GM23338 (cell line): ENCODE measurements at regions not wholly inside any gene's neighbourhood (a gene's known extent, or its start where the extent isn't known, plus 50 kb on each side); places are given as distances from the start of the nearest gene placed in this dataset.

Experiments used
- ATAC-seq: fragments of 200-7000 bp; cut with Tn5 transposase; 3 replicates; pipeline ENCODE4 v1.9.1; 2020
- DNase-seq: peaks from one replicate; pipeline ENCODE4 v3.0.0-alpha.2; 2015; ENCODE audit warnings: low spot score
- H2AFZ ChIP-seq: fragments of 200-600 bp; sonication (generic); 2 replicates; pipeline ENCODE4 v1.8.0; 2016; ENCODE audit warnings: antibody characterized with exemption, mild to moderate bottlenecking, moderate library complexity
- H3F3A ChIP-seq: fragments of 200-600 bp; sonication (generic); replicated peaks from 2 replicates; pipeline ENCODE4 v1.8.0; 2017; ENCODE audit warnings: antibody characterized with exemption, mixed run types, low read depth
- H3K27ac ChIP-seq: fragments of 200-600 bp; sonication (generic); 2 replicates; pipeline ENCODE4 v1.6.1; 2016; ENCODE audit warnings: low read depth
- H3K27me3 ChIP-seq: fragments of 200-600 bp; sonication (generic); 2 replicates; pipeline ENCODE4 v1.8.0; 2016; ENCODE audit warnings: mild to moderate bottlenecking, mixed run types, moderate library complexity; ENCODE audit not compliant: insufficient read depth
- H3K36me3 ChIP-seq: fragments of 200-600 bp; sonication (generic); 2 replicates; pipeline ENCODE4 v1.8.0; 2016; ENCODE audit warnings: mild to moderate bottlenecking; ENCODE audit not compliant: insufficient read depth
- H3K4me1 ChIP-seq: fragments of 200-600 bp; sonication (generic); 2 replicates; pipeline ENCODE4 v1.8.0; 2016; ENCODE audit warnings: mild to moderate bottlenecking, moderate library complexity; ENCODE audit not compliant: insufficient read depth
- H3K4me2 ChIP-seq: fragments of 200-600 bp; sonication (generic); 2 replicates; pipeline ENCODE4 v1.7.1; 2017; ENCODE audit warnings: mixed run types
- H3K4me3 ChIP-seq: fragments of 200-600 bp; sonication (generic); 2 replicates; pipeline ENCODE4 v1.6.1; 2016; ENCODE audit warnings: mixed run types
- H3K79me2 ChIP-seq: fragments of 200-600 bp; sonication (generic); replicated peaks from 2 replicates; pipeline ENCODE4 v1.8.0; 2017; ENCODE audit warnings: mild to moderate bottlenecking; ENCODE audit not compliant: insufficient read depth
- H3K9me2 ChIP-seq: fragments of 200-600 bp; sonication (generic); 2 replicates; pipeline ENCODE4 v1.8.0; 2017; ENCODE audit not compliant: insufficient read depth
- H4K20me1 ChIP-seq: fragments of 200-600 bp; sonication (generic); replicated peaks from 2 replicates; pipeline ENCODE4 v1.8.0; 2017; ENCODE audit warnings: mild to moderate bottlenecking; ENCODE audit not compliant: insufficient read depth
- H3K27ac Mint-ChIP-seq: 2 replicates; pipeline ENCODE4 v1.8.0; 2020; ENCODE audit warnings: inconsistent platforms, mild to moderate bottlenecking, moderate library complexity, mixed read lengths
- H3K27me3 Mint-ChIP-seq: 3 replicates; pipeline ENCODE4 v1.8.0; 2022; ENCODE audit warnings: low read depth, mild to moderate bottlenecking, moderate library complexity, mixed read lengths, inconsistent platforms; ENCODE audit not compliant: insufficient read depth, poor library complexity
- H3K36me3 Mint-ChIP-seq: 3 replicates; pipeline ENCODE4 v1.8.0; 2021; ENCODE audit warnings: low read depth, mild to moderate bottlenecking, inconsistent platforms, moderate library complexity, mixed read lengths
- H3K4me1 Mint-ChIP-seq: 3 replicates; pipeline ENCODE4 v1.8.0; 2020; ENCODE audit warnings: mild to moderate bottlenecking, inconsistent platforms, mixed read lengths
- H3K4me3 Mint-ChIP-seq: 3 replicates; pipeline ENCODE4 v1.8.0; 2021; ENCODE audit warnings: moderate library complexity, mild to moderate bottlenecking, inconsistent platforms, mixed read lengths
- H3K9me3 Mint-ChIP-seq: 3 replicates; pipeline ENCODE4 v1.8.0; 2020; ENCODE audit warnings: moderate library complexity, mild to moderate bottlenecking, inconsistent platforms, mixed read lengths
- CREB1 ChIP-seq: fragments of 250-450 bp; sonication (Bioruptor Pico); IDR thresholded peaks from 2 replicates; pipeline ENCODE4 v1.5.0; 2020; ENCODE audit warnings: low read depth, mild to moderate bottlenecking, moderate library complexity
- EZH2 ChIP-seq: fragments of 200-600 bp; sonication (generic); IDR thresholded peaks from one replicate; pipeline ENCODE4 v1.8.0; 2017; ENCODE audit warnings: antibody characterized with exemption, mild to moderate bottlenecking, low read depth; ENCODE audit not compliant: unreplicated experiment
- EZH2phosphoT487 ChIP-seq: fragments of 200-600 bp; sonication (generic); IDR thresholded peaks from one replicate; pipeline ENCODE4 v1.8.1; 2018; ENCODE audit warnings: antibody characterized with exemption; ENCODE audit not compliant: unreplicated experiment
- JUNB ChIP-seq: IDR thresholded peaks from one replicate; pipeline ENCODE4 v1.6.1; 2016; ENCODE audit warnings: antibody characterized with exemption; ENCODE audit not compliant: unreplicated experiment
- POLR2AphosphoS5 ChIP-seq: IDR thresholded peaks from 2 replicates; pipeline ENCODE4 v1.6.1; 2016; ENCODE audit warnings: antibody characterized with exemption, low read depth
- STAT1 ChIP-seq: IDR thresholded peaks from one replicate; pipeline ENCODE4 v1.6.1; 2016; ENCODE audit warnings: antibody characterized with exemption; ENCODE audit not compliant: unreplicated experiment
- ZNF114 ChIP-seq: fragments of 250-450 bp; sonication (Bioruptor Pico); IDR thresholded peaks from 2 replicates; pipeline ENCODE4 v1.5.0; 2020; ENCODE audit warnings: mild to moderate bottlenecking, moderate library complexity
- ZNF331 ChIP-seq: fragments of 250-450 bp; sonication (Bioruptor Pico); IDR thresholded peaks from 2 replicates; pipeline ENCODE4 v1.5.0; 2020; ENCODE audit warnings: low read depth, mild to moderate bottlenecking, moderate library complexity
- TF ChIP-seq, protein P1 (sequence below): IDR thresholded peaks from one replicate; pipeline ENCODE4 v1.6.1; 2018; ENCODE audit warnings: antibody characterized with exemption; ENCODE audit not compliant: unreplicated experiment
- TF ChIP-seq, protein P2 (sequence below), 2 experiments: fragments of 200-600 bp in 1 of 2; sonication (generic) in 1 of 2; conservative IDR thresholded peaks; 2 replicates each; pipeline versions ENCODE4 v1.5.1 to v1.6.1; 2016 to 2017; ENCODE audit warnings: antibody characterized with exemption in 2 of 2, low read depth in 2 of 2, mild to moderate bottlenecking in 2 of 2, moderate library complexity in 1 of 2
- TF ChIP-seq, protein P3 (sequence below): IDR thresholded peaks from 2 replicates; pipeline ENCODE4 v1.6.1; 2016; ENCODE audit warnings: antibody characterized with exemption

DNA sequence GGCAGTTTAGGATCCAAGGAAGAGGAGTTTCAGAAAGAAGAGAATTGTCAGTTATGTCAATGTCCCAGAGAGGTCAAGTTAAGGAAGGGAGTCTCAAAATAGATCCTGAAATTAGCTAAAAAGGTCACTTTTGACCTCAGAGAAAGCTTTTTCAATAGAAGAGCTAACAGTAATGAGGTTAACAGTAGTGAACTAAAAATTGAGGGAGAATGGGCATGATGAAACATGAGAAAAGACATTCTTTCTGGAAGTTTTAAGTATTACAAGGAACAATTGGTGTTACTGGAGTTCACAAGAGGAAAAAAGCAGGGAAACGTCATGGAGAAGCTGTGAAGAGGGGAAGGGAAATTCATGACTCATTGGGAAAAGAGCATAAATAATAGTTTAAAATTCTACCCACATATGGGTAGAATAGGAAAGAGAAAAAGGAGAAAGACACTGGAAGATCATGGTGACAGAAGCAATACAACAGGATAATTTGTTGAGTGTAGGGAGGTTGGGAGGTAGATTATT lies 381.2 kb upstream of the FAR2 start:
- no peak overlapping the region for H3K4me3 ChIP-seq
- peaks cover 6% of the 10 kb centered on the region for H3K27me3 Mint-ChIP-seq
- TF ChIP-seq STAT1 (no peak), JUNB (no peak)
- H3K4me1 Mint-ChIP-seq = peaks cover 5% of the 10 kb centered on the region; the same call in 2 of the 3 replicates
- no peak overlapping the region for H3K27ac ChIP-seq
- ATAC-seq (no peak), DNase-seq (no peak)
- H3K36me3 Mint-ChIP-seq = no peaks in the 10 kb centered on the region
- H3K4me3 Mint-ChIP-seq = no peak overlapping the region
- H3K9me3 Mint-ChIP-seq = no peaks in the 10 kb centered on the region; the same call in 1 of the 3 replicates
- no peak overlapping the region for H3K4me2 ChIP-seq
- no peaks in the 10 kb centered on the region for H3K4me1 ChIP-seq
- no peaks in the 10 kb centered on the region for H3K27me3 ChIP-seq
- H2AFZ ChIP-seq = no peak overlapping the region
- H3K9me2 ChIP-seq = no peaks in the 10 kb centered on the region; the same call in 1 of the 2 replicates
- H3F3A ChIP-seq = no peaks in the 10 kb centered on the region
- H3K36me3 ChIP-seq = no peaks in the 10 kb centered on the region
- no peaks in the 10 kb centered on the region for H4K20me1 ChIP-seq
- H3K79me2 ChIP-seq = no peaks in the 10 kb centered on the region
- H3K27ac Mint-ChIP-seq = no peak overlapping the region

DNA sequence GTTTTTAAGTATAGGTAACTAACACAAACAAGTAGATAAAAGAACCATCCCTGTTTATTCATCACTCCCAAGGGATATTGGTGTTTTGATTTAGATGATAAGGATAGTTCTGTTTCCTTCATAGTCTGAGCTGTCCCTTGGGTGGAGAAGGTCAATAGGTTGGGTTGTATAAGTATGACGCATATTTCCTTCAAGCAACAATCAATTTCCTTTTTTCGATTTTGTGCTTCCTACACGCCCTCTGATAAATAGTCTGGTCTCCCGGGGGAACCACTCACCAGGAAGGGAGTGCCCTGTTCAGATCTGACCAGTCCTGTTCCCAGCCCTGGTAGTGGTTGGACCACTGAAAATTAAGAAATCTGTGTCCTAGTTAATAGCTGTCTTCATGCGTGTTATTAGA lies 378.8 kb upstream of the FAR2 start:
- DNase-seq (no peak), ATAC-seq (no peak)
- Histone ChIP-seq H3K27me3 (no peaks in the 10 kb centered on the region), H4K20me1 (no peaks in the 10 kb centered on the region), H3K4me1 (no peaks in the 10 kb centered on the region), H3K9me2 (no peaks in the 10 kb centered on the region; the same call in 1 of the 2 replicates), H2AFZ (no peak overlapping the region), H3K36me3 (no peaks in the 10 kb centered on the region), H3K4me3 (no peak overlapping the region), H3K27ac (no peak overlapping the region), H3K79me2 (no peaks in the 10 kb centered on the region), H3K4me2 (no peak overlapping the region), H3F3A (no peaks in the 10 kb centered on the region)
- Mint-ChIP-seq H3K9me3 (no peaks in the 10 kb centered on the region), H3K4me3 (no peak overlapping the region), H3K36me3 (no peaks in the 10 kb centered on the region), H3K27me3 (peaks cover 7% of the 10 kb centered on the region), H3K4me1 (peaks cover 5% of the 10 kb centered on the region; the same call in 2 of the 3 replicates), H3K27ac (no peak overlapping the region)
- no peak for TF ChIP-seq EZH2
- TF ChIP-seq, protein P1, sequence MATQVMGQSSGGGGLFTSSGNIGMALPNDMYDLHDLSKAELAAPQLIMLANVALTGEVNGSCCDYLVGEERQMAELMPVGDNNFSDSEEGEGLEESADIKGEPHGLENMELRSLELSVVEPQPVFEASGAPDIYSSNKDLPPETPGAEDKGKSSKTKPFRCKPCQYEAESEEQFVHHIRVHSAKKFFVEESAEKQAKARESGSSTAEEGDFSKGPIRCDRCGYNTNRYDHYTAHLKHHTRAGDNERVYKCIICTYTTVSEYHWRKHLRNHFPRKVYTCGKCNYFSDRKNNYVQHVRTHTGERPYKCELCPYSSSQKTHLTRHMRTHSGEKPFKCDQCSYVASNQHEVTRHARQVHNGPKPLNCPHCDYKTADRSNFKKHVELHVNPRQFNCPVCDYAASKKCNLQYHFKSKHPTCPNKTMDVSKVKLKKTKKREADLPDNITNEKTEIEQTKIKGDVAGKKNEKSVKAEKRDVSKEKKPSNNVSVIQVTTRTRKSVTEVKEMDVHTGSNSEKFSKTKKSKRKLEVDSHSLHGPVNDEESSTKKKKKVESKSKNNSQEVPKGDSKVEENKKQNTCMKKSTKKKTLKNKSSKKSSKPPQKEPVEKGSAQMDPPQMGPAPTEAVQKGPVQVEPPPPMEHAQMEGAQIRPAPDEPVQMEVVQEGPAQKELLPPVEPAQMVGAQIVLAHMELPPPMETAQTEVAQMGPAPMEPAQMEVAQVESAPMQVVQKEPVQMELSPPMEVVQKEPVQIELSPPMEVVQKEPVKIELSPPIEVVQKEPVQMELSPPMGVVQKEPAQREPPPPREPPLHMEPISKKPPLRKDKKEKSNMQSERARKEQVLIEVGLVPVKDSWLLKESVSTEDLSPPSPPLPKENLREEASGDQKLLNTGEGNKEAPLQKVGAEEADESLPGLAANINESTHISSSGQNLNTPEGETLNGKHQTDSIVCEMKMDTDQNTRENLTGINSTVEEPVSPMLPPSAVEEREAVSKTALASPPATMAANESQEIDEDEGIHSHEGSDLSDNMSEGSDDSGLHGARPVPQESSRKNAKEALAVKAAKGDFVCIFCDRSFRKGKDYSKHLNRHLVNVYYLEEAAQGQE = no peak
- TF ChIP-seq EZH2phosphoT487 = no peak
- no peak for TF ChIP-seq ZNF331
- no peak for TF ChIP-seq CREB1 (CRISPR knock-in tag)
- TF ChIP-seq, protein P2, sequence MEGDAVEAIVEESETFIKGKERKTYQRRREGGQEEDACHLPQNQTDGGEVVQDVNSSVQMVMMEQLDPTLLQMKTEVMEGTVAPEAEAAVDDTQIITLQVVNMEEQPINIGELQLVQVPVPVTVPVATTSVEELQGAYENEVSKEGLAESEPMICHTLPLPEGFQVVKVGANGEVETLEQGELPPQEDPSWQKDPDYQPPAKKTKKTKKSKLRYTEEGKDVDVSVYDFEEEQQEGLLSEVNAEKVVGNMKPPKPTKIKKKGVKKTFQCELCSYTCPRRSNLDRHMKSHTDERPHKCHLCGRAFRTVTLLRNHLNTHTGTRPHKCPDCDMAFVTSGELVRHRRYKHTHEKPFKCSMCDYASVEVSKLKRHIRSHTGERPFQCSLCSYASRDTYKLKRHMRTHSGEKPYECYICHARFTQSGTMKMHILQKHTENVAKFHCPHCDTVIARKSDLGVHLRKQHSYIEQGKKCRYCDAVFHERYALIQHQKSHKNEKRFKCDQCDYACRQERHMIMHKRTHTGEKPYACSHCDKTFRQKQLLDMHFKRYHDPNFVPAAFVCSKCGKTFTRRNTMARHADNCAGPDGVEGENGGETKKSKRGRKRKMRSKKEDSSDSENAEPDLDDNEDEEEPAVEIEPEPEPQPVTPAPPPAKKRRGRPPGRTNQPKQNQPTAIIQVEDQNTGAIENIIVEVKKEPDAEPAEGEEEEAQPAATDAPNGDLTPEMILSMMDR (conservative IDR thresholded peaks at IDR 0.05; ENCODE audit: low read depth in 2 of 2) = no peak
- TF ChIP-seq JUNB = no peak
- TF ChIP-seq, protein P3, sequence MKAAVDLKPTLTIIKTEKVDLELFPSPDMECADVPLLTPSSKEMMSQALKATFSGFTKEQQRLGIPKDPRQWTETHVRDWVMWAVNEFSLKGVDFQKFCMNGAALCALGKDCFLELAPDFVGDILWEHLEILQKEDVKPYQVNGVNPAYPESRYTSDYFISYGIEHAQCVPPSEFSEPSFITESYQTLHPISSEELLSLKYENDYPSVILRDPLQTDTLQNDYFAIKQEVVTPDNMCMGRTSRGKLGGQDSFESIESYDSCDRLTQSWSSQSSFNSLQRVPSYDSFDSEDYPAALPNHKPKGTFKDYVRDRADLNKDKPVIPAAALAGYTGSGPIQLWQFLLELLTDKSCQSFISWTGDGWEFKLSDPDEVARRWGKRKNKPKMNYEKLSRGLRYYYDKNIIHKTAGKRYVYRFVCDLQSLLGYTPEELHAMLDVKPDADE = no peak
- no peak for TF ChIP-seq ZNF114 (CRISPR knock-in tag)
- TF ChIP-seq POLR2AphosphoS5 = no peak
